KG1 (cell line): ENCODE measurements at regions not wholly inside any gene's neighbourhood (a gene's known extent, or its start where the extent isn't known, plus 50 kb on each side); places are given as distances from the start of the nearest gene placed in this dataset.

Experiments used
- DNase-seq: peaks from one replicate; lab custom pipeline; 2025; lab: John Stamatoyannopoulos, UW

DNA sequence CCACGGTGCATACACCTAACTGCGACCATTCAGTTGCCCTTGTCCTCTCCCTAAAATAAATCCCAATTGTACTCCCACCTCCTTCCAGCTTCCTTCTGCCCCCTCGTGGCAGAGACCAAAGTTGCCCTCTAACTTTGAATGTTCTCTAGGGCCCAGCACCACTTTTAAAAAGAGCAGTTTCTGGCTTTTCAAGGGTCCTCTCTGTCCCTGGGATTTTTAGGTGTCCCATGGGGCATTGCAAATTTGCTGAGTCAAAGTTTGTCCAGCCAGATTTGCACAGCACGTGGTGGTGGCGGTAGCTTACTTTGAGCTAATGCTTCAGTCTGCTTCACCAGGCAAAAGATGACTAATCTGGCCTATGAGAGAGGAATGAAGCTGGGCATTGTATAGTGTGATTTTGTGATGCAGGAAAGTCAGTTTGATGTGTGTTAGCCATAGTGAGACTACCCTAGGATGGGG is 100.2 kb downstream of the PERP start:
- peak; percentile 10 for DNase-seq

DNA sequence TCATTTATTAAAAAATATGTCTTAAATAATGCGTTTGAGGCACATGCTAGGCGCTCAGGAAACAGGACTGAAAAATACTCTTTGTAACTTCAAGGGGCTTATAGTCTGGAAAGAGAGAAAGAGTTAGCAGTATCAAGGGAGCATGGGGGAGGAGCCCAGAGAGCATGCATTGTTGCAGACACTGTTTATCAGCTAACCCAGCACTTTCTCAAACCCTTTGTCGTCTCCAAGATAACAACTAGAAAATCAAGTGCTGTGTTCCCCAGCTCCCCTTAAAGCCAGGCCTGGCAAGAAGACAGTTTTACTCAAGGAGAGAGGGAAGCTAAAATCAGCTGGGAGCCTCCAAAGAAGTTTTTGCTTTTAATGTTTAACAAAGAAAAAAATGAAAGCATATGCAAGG is 98.4 kb downstream of the PERP start:
- no peak for DNase-seq

DNA sequence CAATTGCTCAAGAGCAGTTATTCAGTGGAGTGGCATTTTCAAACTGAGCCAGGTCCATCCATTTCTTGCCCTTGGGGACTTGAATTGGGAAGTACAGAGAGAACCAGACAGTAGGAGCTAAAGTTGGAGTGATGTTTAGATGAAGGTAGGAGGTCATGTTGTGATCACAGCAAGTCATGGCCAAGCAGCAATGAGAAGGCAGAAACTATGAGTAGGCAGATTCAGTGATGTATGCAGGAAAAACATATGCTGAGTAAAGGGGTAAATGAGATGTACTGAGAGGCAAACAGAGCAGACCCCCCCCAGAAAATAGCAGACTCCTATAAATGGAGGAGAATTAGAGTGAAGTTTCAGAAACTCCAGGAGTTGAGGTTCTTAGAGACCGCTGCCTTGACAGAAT is 95.8 kb downstream of the PERP start:
- no peak for DNase-seq

DNA sequence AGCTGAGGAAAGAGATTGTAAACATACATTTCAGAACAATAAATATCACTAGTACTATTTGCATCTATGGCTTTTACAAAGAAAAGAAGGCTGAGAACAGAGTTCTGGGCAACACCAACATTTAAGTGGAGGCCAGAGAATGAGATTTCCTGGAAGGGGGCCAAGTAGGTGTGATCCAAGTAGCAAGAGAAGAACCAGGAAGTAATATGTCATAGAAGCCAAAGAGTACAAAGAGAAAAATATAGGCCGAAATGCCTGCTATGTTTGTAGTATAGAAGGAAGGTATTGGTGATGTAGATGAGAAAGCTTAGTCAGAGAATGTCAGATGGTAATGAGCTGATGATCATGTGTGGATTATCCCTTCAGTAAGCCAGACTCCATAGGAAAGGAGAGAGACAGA is 94.5 kb downstream of the PERP start:
- DNase-seq, result no peak

DNA sequence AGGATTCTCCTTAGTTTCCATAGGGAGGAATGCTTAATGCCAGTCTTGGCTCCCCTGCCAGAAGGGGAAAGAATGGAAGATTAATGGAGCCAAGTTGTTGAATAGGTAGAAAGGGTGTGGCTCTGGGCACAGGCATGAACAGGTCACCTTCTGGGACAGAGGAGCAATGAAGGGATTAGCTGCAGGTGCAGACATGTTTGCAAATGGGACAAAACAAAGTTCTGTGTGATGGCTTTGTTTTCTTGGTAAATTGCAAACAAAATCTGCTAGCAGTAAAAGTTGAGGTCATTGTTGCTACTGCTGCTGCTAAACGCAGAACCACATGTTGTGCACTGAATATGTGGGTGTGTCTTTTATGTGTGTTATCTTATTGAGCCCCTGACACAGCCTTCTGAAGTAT is 93.3 kb downstream of the PERP start:
- no peak for DNase-seq

DNA sequence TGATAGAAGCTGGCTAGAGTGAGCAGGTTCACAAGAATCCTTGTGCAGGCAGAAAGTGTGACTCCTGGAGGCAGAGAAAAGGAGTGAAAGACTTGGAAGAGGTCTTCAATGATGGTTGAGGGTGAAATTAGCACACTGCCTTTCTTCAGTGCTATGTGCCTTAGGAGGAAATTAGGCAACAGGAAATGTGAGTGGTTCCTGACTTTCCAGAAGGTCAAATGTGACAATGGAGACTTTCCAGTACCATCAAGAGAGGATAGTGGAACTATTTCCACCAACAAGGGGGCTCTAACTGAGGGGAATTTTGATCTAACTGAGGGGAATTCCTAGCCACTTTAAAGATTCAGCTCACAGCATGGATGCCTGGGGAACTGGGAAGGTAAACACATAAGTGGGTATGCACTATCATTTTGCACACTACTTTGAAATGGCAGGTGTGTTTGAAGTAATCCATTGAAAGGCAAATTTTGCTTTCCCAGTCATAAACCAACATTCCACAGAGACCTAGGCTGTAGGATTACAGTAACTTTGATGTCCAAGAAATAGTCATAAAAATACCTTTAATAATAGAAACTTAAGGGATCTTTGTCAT is 90.0 kb downstream of the PERP start:
- no peak for DNase-seq

DNA sequence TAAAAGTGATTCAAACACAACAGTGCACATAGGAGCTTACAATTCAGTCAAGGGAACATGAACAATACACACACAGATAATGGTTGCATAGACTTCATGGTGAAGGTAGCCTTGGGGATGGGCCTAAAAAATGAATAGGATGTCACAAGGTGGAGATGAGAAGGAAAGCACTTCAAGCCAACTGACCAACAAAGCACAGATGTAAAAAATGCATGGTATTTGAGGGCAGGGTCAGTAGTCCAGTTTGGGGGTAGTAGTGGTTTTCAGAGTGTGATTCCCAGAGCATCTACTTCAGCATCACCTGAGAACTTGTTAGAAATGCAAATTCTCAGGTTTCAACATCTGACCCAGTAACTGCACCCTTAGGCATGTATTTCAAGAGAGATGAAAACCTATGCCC is 88.9 kb downstream of the PERP start:
- DNase-seq, result no peak

DNA sequence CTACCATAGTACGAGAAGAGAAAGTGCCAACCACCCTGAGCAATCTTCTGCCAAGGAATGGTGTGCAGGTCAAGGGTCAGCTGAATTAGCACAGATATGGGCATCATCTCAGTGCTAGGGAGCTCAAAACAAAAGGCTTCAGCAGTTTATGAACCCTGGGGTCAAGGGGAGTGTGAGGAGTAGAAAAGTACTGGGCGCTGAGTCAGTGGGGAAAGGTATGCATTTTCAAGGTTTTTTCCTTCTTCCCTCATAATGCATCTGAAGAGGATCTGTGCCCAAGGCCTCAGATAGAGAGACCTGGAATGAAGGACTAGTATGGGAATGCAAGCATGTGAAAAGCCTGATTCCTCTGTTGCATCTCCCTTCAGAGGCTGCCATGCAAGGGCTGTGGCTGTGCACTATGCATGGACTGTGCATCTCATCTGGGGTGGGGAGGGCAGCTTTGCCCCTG is 81.7 kb downstream of the PERP start:
- no peak for DNase-seq

DNA sequence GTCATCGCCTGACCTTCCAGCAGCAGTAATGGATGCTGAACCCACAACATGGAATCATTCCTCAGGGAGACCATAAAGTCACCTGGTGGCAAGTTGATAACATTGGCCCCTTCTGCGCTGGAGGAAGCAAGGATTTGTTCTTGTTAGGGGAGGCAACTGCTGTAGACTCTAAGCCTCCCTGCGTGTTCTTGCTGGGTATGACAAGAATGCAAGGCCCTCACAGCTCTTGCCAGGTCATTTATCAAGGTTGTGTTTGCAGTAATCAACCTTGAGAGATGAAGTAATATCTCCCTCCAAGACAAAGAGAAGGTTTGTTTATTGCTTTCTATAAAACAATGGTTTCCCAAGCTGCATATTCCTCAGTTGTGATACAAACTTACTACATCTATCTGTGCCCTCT is 80.9 kb downstream of the PERP start:
- DNase-seq, result no peak

DNA sequence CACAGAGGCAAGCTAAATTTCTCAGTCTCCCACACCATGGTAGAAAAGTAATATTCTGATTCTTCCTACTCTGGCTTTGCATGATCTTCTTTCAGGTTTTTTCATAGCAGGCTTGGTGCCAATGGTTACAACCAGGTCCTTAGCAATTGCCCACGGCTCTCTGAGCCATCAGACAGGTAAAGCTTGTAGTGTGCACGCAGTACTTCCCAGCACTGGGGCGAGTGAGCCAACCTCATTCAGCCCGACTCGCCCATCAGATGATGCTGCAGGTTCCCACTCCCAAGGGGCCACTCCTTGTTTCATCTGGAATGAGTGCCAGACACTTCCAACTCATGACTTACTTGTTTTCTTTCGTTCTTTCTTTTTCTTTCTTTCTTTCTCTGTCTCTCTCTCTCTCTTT is 78.3 kb downstream of the PERP start:
- no peak for DNase-seq

DNA sequence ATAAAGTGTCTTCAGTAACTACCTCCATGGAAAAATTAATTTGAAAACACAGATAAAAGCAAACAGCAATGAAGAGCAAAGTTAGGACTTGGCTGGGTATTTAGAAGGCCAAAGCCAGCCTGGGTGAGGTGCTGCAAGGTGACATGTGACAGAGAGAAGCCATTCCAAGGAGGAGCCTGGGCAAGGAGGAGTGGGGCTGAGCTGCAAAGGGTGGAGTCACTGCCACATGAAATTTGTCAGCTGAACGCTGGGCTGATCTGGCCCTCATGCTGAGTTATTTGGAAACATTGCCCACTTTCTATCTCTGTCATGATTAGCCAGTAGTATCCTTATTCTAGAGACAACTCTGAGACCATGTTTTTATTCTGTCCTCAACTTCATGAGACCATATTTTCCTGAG is 76.3 kb downstream of the PERP start:
- no peak for DNase-seq

DNA sequence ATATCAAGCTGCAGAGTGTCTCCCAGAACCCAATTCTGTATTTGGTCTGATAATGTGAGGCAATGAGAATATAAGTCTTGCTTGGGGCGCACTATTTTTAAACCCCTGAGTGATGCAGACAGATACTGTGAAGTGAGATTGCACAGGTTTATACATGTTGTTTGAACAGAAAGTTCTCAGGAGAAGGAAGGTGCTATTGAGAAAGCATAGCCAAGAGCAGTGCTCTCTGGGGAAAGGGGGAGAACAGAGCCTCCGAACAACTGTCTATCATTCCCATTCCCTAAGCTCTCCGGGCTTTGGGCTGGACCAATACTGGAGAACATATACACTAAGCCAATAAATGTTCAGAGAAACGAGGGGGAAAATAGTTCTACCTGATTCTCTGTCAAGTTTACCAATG is 75.8 kb downstream of the PERP start:
- no peak for DNase-seq

DNA sequence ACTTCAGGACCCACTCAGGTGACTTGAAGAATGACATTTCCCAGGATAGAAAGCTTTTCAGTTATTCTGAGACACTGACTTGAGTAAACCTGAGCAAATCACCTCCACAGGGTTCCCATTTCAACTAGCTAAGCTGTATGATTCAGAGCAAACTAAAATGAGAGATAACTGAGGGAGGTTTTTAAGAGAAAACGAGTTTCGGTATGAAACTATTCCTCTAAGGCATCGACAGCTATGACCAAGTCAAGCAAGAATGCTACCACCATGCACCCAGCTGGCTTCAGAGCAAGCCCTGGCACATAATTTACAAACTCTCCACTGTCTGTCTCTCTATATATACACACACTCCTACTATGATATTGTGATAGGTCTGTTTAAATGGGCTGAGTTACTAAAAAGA is 75.4 kb downstream of the PERP start:
- no peak for DNase-seq

DNA sequence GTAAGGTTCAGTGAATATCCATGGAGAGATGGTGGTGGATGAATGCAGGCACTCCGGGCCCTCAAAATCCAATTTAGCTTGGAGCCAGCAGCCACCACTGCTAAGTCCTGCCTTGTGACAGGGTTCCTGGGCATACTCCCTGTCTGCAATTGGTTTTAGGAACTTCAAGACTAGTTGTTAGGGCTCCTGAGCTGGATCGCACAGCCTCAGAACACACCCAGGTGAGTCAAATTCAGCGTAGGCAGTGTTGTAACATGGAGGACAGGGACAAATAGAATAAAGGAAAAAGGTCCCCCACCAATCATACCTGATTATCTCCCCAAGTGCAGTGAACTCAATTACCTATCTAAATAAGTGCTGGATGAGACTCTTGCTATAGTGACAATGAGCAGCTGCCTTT is 74.6 kb downstream of the PERP start:
- DNase-seq, result no peak

DNA sequence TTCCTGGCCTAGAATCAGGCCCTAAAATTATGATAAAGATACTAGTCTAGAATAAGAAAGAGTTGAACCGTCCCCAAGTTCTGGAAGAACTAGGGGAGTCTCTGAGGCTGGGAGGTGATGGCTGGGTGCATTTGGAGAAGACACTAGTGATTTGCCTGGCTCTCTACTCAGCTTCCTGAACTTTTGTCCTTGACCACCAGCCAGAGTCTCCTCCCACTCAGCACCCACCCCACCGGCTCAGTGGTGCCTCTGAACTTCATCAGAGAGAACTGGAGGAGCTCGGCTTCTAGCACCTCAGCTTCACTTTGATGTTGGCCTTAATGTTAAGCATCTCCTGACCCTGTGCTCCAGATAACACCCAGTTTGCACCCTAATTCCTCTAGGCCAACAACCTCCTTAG is 73.0 kb downstream of the PERP start:
- no peak for DNase-seq

DNA sequence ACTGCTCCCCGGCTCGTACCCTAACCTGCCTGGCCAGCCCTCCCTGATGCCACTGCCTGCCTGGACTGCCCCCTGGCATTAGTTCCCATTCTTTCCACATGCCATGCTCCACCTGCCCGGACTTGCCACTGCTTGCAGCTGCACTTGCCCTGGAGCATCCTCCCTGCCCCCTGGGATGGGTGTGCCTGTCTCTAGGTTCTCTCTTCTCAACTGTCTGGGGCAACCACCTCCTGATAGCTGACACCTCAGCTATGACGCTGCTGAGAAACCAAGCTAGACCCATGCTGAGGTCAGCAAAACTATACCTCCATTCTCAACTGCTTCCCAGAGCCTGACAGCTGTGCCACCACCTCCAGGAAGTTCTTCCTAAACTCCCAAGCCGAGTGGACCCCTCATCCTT is 72.1 kb downstream of the PERP start:
- no peak for DNase-seq

DNA sequence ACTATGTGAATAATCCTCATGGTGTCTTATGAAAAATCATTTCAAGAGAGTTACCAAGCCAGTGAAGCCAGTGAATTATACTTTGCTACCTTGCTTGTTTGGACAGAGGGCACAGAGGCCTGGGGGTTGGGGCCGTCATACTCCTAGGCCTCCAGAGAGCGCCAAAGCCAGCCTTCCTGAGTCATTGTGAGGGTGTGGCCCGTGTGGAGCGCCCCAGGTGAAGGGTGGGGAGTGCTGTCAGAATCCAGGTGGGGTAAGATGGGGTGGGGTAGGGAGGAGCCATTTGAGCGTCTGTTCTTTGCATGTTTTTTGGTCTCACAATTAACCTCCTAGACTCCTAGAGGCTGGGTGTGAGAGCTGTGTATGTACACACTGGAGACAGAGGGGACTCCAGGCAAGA is 71.1 kb downstream of the PERP start:
- no peak for DNase-seq

DNA sequence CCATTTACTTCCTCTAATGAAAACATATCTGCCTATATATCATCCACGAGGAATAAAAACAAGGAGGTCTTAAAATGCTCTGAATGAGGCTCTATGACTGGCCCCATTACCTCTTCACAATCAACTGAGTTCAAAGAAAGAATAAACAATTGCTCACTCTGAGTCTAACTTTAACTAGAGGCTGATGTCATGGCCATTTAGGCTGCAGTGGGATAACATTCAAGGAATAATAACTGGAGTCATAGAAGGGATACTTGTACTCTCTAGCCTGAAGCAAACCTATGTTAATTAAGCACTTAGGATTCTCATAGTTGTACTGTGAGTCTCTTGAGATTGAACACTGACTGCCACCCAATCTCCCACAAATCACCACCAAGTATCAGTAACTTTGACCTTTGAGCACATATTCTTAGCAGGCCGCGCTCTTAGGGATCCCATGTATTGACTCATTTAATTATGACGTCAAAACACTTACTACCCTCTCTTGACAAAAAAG is 70.2 kb downstream of the PERP start:
- DNase-seq, result no peak

DNA sequence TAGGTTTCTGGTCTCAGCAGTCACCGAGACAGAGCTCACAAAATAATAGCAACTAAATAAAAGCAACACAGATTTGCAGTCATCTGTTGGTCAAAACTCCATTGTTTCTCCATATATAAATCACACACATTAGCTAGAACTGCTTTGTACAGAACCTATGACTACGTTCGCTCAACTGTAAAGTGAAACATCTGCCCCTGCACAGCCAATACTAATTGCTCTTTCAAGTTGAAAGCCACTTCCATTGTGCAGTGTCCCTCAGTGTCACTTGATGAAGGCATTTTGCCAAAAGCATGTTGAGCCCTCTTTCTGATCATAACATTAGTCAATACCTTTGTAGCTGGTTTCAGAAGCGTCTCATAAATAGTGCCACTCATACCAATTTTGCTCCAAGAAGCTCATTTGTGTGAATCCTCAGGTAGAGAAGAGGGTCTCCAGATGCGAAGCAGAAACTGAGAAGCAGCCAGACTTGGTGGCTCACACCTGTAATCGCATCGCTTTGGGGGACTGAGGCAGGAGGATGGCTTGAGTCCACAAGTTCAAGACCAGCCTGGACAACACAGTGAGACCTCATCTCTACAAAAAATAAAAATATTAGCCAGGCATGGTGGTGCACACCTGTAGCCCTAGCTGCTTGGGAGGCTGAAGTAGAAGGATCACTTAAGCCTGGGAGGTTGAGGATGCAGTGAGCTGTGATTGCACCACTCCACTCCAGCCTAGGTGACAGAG is 68.9 kb downstream of the PERP start:
- DNase-seq, result no peak
